Hippocampal formation (tissue), 2 donors: ENCODE measurements at regions not wholly inside any gene's neighbourhood (a gene's known extent, or its start where the extent isn't known, plus 50 kb on each side); places are given as distances from the start of the nearest gene placed in this dataset.
"Not testable (repeated sequence)": the region's sequence is repeated elsewhere in the genome, so short reads cannot be mapped to it uniquely, and the experiment has no call there.

ENCODE experiments used
- DNase-seq, 2 donors: peaks; one replicate each; lab custom pipeline; 2025; lab: John Stamatoyannopoulos, UW

- not testable (repeated sequence) for DNase-seq
Measured at GRCh38 chr18:15164446-15164845, 416.5 kb downstream of the ANKRD30B start.

DNA sequence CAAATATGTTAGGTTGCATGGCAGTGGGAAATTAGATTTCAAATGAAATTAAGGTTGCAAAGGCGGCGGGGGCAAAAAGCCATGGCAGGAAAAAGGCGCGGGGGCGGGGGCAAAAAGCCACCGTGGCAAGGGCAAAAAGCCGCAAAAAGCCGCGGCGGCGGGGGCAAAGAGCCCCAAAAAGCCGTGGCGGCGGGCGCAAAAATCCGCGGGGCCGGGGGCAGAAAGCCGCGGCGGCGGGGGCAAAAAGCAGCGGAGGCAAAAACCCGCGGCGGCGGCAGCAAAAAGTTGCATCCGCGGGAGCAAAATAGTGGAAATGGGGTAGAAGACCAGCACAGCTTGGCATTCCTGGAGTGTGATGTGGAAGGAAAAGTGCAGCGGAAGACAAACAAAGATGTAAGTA is 417.1 kb downstream of the ANKRD30B start:
- no peak for DNase-seq

- not testable (repeated sequence) for DNase-seq
Measured at GRCh38 chr18:15193028-15193427, 445.1 kb downstream of the ANKRD30B start.

GRCh38 chr18:15193813-15194212 is 445.8 kb downstream of the ANKRD30B start:
- not testable (repeated sequence) for DNase-seq

- DNase-seq: peak; percentile 29 to 49
Measured at GRCh38 chr18:15197338-15198115, 449.6 kb downstream of the ANKRD30B start.

DNA sequence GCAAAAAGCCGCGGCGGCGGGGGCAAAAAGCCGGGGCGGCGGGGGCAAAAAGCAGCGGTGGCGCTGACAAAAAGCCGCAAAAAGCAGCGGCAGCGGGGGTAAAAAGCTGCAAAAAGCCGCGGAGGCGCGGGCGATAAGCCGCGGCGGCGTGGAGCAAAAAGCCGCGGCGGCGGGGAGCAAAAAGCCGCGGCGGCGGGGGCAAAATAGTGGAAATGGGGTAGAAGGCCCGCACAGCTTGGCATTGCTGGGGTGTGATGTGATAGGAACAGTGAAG is 450.1 kb downstream of the ANKRD30B start:
- no peak for DNase-seq
